Hypothalamus (tissue), 51 donors: ENCODE measurements at regions not wholly inside any gene's neighbourhood (a gene's known extent, or its start where the extent isn't known, plus 50 kb on each side); places are given as distances from the start of the nearest gene placed in this dataset.

ENCODE experiments used
- DNase-seq, 51 donors: peaks; one replicate each; lab custom pipeline; 2025; lab: John Stamatoyannopoulos, UW

GRCh38 chr17:72338304-72338703, 217.5 kb downstream of the SOX9 start:
- no peak for DNase-seq

DNA sequence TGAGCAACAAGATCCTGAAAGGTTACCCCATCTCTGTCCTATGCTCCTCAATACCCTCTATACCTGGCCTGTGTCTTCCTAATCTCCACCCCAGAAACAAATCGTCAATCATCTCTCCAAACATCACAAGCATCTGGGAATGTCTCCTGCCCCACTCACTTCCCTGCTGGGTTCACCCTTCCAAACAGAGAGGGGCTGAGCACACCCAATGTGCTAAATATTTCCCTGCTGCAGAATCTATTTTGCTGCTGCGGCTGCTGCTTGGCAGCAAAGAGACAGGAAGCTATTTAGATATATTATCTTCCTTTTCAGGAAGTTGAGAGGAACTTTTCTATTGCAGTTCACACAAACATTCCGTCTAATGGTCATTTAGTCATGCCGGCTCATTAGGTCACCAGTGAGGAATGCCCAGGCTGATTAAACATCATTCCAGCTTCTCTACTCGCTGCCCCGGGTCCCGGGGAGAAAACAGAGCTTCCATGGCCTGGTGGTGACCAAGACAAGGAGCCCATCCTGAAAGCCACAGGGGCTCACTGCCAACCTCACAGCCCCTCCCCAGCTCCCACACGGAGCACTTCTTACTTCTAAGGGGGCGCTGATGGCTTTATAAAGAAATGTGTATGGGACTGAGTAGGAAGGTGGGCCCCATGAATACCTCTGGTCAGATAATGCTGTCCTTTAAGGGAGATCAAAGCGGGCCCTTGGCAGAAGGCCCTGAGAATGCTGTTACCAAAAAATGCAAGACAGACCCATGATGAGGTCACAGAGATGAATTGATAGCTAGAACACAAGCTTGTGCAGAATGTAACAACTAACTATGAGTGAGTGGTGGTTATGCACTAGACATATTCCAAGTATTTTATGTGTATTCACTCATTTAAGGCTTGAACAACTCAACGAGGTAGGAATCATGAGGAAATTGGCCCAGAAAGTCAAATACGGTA, 218.3 kb downstream of the SOX9 start:
- peak in 1 of 51 donors; percentile 10 for DNase-seq

DNA sequence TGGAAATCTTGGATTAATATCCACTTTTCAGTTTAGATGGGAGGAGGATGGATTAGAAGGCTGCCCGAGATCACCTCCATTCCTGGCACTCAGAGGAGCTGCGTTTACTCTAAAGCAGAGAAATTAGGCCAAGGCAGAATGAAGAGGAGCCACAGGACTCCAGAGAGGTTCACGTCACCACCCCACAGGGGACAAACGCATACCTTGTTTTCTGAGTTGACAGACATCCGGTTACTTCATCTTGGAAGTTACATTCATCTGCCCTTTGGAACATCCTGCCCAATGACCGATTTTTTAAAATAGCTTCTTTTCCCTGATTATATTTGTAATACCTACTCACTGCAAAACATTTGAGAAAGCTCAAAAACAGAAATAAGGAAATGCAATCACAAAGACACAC, 220.0 kb downstream of the SOX9 start:
- DNase-seq, result no peak

DNA sequence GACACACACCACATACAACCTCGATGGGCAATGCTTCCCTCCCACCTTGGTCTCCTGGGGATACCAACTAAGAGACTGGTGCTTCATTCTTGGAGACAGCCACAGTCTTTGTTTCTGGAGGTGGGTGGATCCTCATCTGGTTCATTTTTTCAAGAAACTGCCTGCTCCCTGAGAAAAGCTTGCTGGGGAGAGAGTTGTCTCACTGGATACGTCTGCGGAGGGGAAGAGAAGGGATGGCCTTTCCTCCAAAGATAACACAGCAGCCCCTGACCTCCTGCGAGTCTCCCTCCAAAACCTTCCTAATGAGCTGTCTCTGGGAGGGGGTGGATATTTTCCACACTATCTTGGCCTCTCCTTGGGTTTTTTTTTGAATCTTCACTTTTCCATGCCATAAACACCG, 221.2 kb downstream of the SOX9 start:
- DNase-seq, result peak in 3 of 51 donors; percentile 18 to 60 (median 57)

- peak in 38 of 51 donors; percentile 12 to 83 (median 45) for DNase-seq
Measured at GRCh38 chr17:72342627-72343527, 222.1 kb downstream of the SOX9 start.

DNA sequence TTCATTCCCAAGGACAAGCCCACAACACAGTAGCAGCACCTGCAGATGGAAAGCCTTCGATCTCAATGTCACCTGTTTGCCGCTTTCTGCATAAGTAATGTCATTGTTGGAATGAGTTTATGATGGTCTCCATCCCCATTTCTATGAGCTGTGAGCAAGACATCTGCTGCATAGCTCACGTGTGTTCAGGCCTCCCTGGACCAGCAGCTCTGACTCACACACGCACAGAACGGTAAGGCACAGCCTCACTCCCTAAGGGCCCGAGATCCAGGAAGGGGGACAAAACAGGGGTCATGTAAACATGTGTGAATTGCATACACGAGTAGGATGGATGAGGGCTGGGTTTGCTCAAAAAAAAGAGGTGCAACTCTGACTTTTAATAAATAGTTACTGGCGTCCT, 223.1 kb downstream of the SOX9 start:
- DNase-seq, result no peak

- DNase-seq, result no peak
Measured at GRCh38 chr17:72344613-72345012, 223.8 kb downstream of the SOX9 start.

DNA sequence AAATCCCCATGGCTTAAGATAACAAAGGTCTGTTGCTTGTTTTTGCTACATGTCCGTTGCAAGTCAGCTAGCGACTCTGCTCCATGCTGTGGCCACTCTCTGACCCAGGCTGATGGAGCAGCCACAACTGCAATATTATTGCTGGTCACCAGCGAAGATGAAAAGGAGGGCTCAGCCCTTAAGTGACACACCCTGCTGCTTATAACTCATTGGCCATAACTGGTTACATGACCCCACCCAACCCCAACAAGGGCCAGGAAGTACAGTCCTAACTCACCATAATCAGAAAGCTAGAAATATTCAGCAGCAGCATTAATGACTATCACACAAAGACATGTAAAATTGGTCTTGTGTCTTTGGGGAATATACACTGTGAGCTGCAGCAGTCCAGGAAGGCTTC, 224.3 kb downstream of the SOX9 start:
- no peak for DNase-seq

- DNase-seq, result no peak
Measured at GRCh38 chr17:72345536-72345935, 224.7 kb downstream of the SOX9 start.

DNA sequence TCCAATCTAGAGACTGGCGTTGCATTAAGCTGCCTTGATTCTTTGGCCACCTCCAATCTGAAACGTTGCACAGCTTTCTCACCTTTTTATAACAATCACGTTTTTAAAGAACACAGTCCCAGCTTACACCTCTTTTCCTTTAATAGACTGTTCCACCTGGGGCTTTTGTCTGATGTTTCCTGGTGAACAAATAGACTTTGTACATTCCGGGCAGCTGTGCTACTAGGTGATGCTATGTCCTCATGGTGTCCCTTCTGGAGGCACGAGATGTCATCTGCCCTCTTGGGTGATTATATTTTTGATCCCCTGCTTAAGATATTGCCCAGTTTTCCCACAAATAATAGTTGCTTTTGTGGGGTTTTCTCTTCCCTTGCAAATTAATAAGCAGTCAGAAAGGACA, 225.5 kb downstream of the SOX9 start:
- no peak for DNase-seq

DNA sequence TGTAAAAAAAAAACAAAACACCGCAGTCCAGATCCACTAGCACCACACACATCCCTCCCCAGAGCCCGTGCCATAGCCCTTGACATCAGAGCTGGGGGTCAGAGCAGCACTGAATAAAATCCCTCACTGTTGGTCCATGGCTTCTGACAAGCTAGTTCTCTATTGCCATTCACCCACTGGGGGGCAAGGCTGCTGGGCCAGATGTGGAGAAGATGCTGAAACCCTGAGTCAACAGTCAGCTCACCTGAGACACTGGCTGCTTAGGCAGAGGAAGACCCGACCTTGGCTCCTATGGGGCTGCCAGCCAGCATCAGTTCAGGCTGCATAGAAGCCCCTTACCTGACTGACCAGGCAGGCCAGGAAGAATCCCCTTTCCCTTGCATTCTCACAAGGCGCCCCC, 228.2 kb downstream of the SOX9 start:
- DNase-seq, result no peak

GRCh38 chr17:72349491-72349995, 228.7 kb downstream of the SOX9 start:
- peak in 4 of 51 donors; percentile 6 to 26 (median 13) for DNase-seq

DNA sequence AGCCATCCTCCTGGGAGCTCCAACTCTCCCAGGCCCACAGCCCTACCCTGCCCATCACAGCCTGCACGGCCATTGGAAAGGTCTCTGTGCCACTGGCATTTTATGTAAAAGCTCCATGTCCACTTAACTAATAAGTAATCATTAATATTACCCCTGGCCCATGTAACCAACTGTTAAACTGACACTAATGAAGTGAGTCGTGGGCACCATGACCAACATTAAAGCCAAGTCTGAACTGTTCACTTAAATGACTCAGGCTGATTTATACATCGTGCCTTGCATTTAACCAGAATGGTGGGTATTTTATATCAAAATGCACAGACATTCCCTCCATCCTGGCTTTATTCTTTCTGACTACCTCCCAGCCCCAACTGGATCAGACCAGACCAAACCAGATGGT, 229.3 kb downstream of the SOX9 start:
- DNase-seq, result no peak

DNA sequence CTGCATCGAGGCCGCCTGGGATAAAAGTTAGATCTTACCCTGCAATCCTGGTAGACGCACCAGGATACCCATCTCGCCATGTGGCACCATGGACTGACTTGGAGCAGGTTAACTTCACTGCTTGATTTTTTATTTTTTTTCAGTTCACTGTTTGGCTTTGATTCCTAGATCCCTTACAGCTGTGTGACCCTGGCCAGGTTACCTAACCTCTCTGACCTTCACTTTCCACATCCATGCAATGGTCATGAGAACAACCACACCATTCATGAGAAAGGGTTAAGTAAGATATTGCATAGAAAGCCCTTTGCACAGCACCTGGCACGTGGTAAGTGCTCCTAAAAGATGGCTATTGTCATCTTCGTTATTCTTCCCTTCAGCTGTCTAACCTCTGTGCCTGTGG, 230.5 kb downstream of the SOX9 start:
- DNase-seq, result no peak

DNA sequence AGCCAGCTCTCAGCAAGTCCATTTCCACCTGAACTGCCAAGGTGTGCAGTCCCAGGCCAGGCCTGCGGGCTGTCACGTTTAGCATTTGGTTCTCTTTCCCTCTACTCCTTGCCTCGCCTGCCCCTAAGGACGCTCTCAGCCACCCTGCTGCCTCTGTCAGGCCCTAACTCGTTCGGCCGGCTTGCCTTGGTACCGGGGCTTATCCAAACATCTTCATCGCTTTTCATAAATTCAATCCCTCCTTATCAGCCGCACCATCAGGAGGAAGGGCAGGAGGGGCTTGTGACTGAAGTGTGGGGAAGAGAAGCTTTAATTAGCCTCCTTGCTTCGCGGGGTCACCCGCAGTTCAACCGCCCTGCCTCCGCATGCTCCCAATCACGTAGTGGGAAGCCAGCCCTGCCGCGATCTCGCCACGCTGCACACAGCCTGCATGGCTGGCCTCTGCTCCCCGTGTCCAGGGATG, 231.1 kb downstream of the SOX9 start:
- peak in 1 of 51 donors; percentile 39 for DNase-seq

DNA sequence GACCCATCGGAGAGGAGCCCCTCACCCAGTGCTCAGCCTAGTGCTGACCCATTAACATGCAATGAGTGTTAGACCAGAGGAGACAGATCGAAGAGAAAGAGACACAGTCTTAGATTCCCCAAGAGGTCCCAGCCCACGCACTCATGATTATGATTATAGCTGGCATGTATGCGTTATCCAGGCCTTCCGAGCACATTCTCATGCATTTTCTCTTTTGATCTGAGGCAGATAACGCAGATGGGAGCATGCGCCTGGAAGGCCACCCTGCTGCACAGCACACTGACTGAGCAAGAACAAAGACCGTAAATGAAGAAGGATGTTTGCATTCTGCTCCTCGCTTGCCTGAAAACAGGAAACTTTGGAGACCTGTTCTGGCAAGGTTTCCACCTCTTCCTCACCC, 232.7 kb downstream of the SOX9 start:
- peak in 6 of 51 donors; percentile 8 to 17 (median 13) for DNase-seq

GRCh38 chr17:72354071-72354470, 233.3 kb downstream of the SOX9 start:
- DNase-seq, result no peak

GRCh38 chr17:72357764-72358365, 237.0 kb downstream of the SOX9 start:
- no peak for DNase-seq

DNA sequence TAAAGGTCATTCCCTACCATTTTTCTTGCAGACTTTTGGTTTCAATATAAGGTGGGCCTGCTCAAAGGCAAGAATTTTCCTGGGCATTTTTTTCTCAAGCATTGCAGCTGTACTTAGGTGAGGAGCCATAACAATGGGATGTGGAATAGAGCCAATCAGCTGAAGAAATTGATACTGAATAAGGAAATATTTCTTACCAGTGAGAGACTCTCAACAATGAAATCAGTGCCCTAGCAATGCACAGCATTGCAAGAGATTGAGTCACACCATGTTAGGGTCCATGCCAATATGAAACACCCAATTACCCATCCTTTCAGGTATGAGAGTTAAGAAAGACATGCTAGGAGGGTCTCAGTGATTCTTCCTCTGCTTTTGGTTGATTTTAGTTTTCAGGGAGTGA, 237.6 kb downstream of the SOX9 start:
- no peak for DNase-seq

DNA sequence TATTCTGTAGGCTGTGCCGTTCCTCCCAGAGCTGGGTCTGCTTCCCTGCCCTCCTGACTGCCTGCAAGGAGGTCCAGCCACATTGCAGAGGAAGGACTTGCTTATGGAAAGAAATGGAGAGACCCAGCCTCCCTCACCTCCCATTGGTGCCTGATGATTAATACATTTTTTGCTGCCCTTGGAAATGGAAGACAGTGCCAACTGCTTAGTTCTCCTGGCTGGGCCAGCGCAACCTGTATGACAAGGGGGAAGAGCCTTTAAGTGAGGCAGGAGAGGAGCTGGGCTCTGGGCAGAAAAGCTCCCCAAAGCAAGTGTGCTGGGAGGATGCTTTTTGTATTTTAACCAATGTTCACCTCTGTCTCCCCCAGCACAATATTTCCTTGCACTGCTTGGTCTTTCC, 238.5 kb downstream of the SOX9 start:
- no peak for DNase-seq

DNA sequence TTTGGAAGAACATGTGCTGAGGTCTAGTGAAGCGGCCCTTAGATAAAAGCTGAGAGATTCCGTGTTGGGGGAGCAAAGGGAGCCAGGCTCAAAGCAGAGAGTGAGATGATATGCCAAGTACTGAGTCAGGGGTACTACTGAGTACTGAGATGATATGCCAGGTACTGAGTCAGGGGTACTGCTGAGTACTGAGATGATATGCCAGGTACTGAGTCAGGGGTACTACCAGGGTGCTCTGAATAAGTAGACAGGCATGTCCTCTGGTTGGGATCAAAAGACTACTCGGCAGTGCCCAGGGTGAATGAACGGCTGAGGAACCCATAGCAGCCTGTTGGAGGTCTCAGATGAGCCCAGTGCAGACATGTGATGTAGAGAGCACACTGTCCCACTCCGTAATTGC, 239.0 kb downstream of the SOX9 start:
- no peak for DNase-seq
